H1 (cell line): ENCODE measurements at regions not wholly inside any gene's neighbourhood (a gene's known extent, or its start where the extent isn't known, plus 50 kb on each side); places are given as distances from the start of the nearest gene placed in this dataset.

Experiments
- GABPA ChIP-seq: IDR thresholded peaks from 2 replicates; pipeline ENCODE4 v1.6.1; 2011; ENCODE audit warnings: mild to moderate bottlenecking, low read length, moderate library complexity, borderline replicate concordance; ENCODE audit not compliant: insufficient read depth

DNA sequence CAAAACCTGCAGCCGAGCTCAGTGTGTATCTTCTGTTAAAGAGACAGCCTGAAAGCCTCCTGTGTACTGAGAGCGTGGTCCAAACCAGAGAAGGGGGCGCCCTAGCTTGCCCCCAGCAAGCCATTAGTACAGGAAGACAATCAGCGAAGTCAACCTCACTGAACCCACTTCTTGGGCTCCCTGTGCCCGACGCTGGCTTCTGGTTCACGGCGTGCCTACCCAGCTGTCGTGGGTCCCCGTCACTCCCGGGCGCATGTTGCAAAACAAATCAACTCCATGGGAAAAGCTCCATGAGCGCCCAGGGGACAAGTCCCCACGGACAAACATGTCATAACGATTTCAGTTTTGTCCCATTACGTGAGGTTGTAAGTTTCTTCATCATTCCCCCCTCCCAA is 326.9 kb downstream of the SH3GL2 start (continued):
- TF ChIP-seq GABPA = no peak
